GM23338 (cell line): ENCODE measurements at regions not wholly inside any gene's neighbourhood (a gene's known extent, or its start where the extent isn't known, plus 50 kb on each side); places are given as distances from the start of the nearest gene placed in this dataset.

ENCODE experiments used
- ATAC-seq: fragments of 200-7000 bp; cut with Tn5 transposase; 3 replicates; pipeline ENCODE4 v1.9.1; 2020
- DNase-seq: peaks from one replicate; pipeline ENCODE4 v3.0.0-alpha.2; 2015; ENCODE audit warnings: low spot score
- H2AFZ ChIP-seq: fragments of 200-600 bp; sonication (generic); 2 replicates; pipeline ENCODE4 v1.8.0; 2016; ENCODE audit warnings: antibody characterized with exemption, mild to moderate bottlenecking, moderate library complexity
- H3F3A ChIP-seq: fragments of 200-600 bp; sonication (generic); replicated peaks from 2 replicates; pipeline ENCODE4 v1.8.0; 2017; ENCODE audit warnings: antibody characterized with exemption, mixed run types, low read depth
- H3K27ac ChIP-seq: fragments of 200-600 bp; sonication (generic); 2 replicates; pipeline ENCODE4 v1.6.1; 2016; ENCODE audit warnings: low read depth
- H3K27me3 ChIP-seq: fragments of 200-600 bp; sonication (generic); 2 replicates; pipeline ENCODE4 v1.8.0; 2016; ENCODE audit warnings: mild to moderate bottlenecking, mixed run types, moderate library complexity; ENCODE audit not compliant: insufficient read depth
- H3K36me3 ChIP-seq: fragments of 200-600 bp; sonication (generic); 2 replicates; pipeline ENCODE4 v1.8.0; 2016; ENCODE audit warnings: mild to moderate bottlenecking; ENCODE audit not compliant: insufficient read depth
- H3K4me1 ChIP-seq: fragments of 200-600 bp; sonication (generic); 2 replicates; pipeline ENCODE4 v1.8.0; 2016; ENCODE audit warnings: mild to moderate bottlenecking, moderate library complexity; ENCODE audit not compliant: insufficient read depth
- H3K4me2 ChIP-seq: fragments of 200-600 bp; sonication (generic); 2 replicates; pipeline ENCODE4 v1.7.1; 2017; ENCODE audit warnings: mixed run types
- H3K4me3 ChIP-seq: fragments of 200-600 bp; sonication (generic); 2 replicates; pipeline ENCODE4 v1.6.1; 2016; ENCODE audit warnings: mixed run types
- H3K79me2 ChIP-seq: fragments of 200-600 bp; sonication (generic); replicated peaks from 2 replicates; pipeline ENCODE4 v1.8.0; 2017; ENCODE audit warnings: mild to moderate bottlenecking; ENCODE audit not compliant: insufficient read depth
- H3K9me2 ChIP-seq: fragments of 200-600 bp; sonication (generic); 2 replicates; pipeline ENCODE4 v1.8.0; 2017; ENCODE audit not compliant: insufficient read depth
- H4K20me1 ChIP-seq: fragments of 200-600 bp; sonication (generic); replicated peaks from 2 replicates; pipeline ENCODE4 v1.8.0; 2017; ENCODE audit warnings: mild to moderate bottlenecking; ENCODE audit not compliant: insufficient read depth
- H3K27ac Mint-ChIP-seq: 2 replicates; pipeline ENCODE4 v1.8.0; 2020; ENCODE audit warnings: inconsistent platforms, mild to moderate bottlenecking, moderate library complexity, mixed read lengths
- H3K27me3 Mint-ChIP-seq: 3 replicates; pipeline ENCODE4 v1.8.0; 2022; ENCODE audit warnings: low read depth, mild to moderate bottlenecking, moderate library complexity, mixed read lengths, inconsistent platforms; ENCODE audit not compliant: insufficient read depth, poor library complexity
- H3K36me3 Mint-ChIP-seq: 3 replicates; pipeline ENCODE4 v1.8.0; 2021; ENCODE audit warnings: low read depth, mild to moderate bottlenecking, inconsistent platforms, moderate library complexity, mixed read lengths
- H3K4me1 Mint-ChIP-seq: 3 replicates; pipeline ENCODE4 v1.8.0; 2020; ENCODE audit warnings: mild to moderate bottlenecking, inconsistent platforms, mixed read lengths
- H3K4me3 Mint-ChIP-seq: 3 replicates; pipeline ENCODE4 v1.8.0; 2021; ENCODE audit warnings: moderate library complexity, mild to moderate bottlenecking, inconsistent platforms, mixed read lengths
- H3K9me3 Mint-ChIP-seq: 3 replicates; pipeline ENCODE4 v1.8.0; 2020; ENCODE audit warnings: moderate library complexity, mild to moderate bottlenecking, inconsistent platforms, mixed read lengths
- CREB1 ChIP-seq: fragments of 250-450 bp; sonication (Bioruptor Pico); IDR thresholded peaks from 2 replicates; pipeline ENCODE4 v1.5.0; 2020; ENCODE audit warnings: low read depth, mild to moderate bottlenecking, moderate library complexity
- EZH2 ChIP-seq: fragments of 200-600 bp; sonication (generic); IDR thresholded peaks from one replicate; pipeline ENCODE4 v1.8.0; 2017; ENCODE audit warnings: antibody characterized with exemption, mild to moderate bottlenecking, low read depth; ENCODE audit not compliant: unreplicated experiment
- EZH2phosphoT487 ChIP-seq: fragments of 200-600 bp; sonication (generic); IDR thresholded peaks from one replicate; pipeline ENCODE4 v1.8.1; 2018; ENCODE audit warnings: antibody characterized with exemption; ENCODE audit not compliant: unreplicated experiment
- JUNB ChIP-seq: IDR thresholded peaks from one replicate; pipeline ENCODE4 v1.6.1; 2016; ENCODE audit warnings: antibody characterized with exemption; ENCODE audit not compliant: unreplicated experiment
- POLR2AphosphoS5 ChIP-seq: IDR thresholded peaks from 2 replicates; pipeline ENCODE4 v1.6.1; 2016; ENCODE audit warnings: antibody characterized with exemption, low read depth
- STAT1 ChIP-seq: IDR thresholded peaks from one replicate; pipeline ENCODE4 v1.6.1; 2016; ENCODE audit warnings: antibody characterized with exemption; ENCODE audit not compliant: unreplicated experiment
- ZNF331 ChIP-seq: fragments of 250-450 bp; sonication (Bioruptor Pico); IDR thresholded peaks from 2 replicates; pipeline ENCODE4 v1.5.0; 2020; ENCODE audit warnings: low read depth, mild to moderate bottlenecking, moderate library complexity
- TF ChIP-seq, protein P1 (sequence below): IDR thresholded peaks from 2 replicates; pipeline ENCODE4 v1.6.1; 2016; ENCODE audit warnings: antibody characterized with exemption
- TF ChIP-seq, protein P2 (sequence below), 2 experiments: fragments of 200-600 bp in 1 of 2; sonication (generic) in 1 of 2; conservative IDR thresholded peaks; 2 replicates each; pipeline versions ENCODE4 v1.5.1 to v1.6.1; 2016 to 2017; ENCODE audit warnings: antibody characterized with exemption in 2 of 2, low read depth in 2 of 2, mild to moderate bottlenecking in 2 of 2, moderate library complexity in 1 of 2
- TF ChIP-seq, protein P3 (sequence below): IDR thresholded peaks from one replicate; pipeline ENCODE4 v1.6.1; 2018; ENCODE audit warnings: antibody characterized with exemption; ENCODE audit not compliant: unreplicated experiment

DNA sequence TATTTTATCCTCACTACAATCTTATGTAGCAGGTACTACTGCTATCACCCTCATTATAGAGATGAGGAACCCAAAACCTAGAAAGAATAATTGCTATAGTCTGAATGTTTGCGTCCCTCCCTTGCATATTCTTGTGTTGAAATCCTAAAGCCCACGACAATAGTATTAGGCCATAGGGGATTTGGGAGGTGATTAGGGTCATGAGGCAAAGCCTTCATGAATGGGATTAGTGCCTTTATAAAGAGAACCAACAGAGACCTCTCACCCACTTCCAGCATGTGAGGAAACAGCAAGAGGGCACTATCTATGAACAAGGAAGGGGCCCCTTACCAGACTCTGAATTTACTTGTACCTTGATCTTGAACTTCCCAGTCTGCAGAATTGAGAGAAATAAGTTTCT lies 500.3 kb upstream of the FAM98A start:
- no peaks in the 10 kb centered on the region for H3K79me2 ChIP-seq
- H3K4me2 ChIP-seq = no peak overlapping the region
- no peaks in the 10 kb centered on the region for H3K27me3 ChIP-seq
- Mint-ChIP-seq H3K4me3 (no peak overlapping the region), H3K9me3 (no peaks in the 10 kb centered on the region; the same call in 2 of the 3 replicates), H3K36me3 (no peaks in the 10 kb centered on the region), H3K27me3 (no peaks in the 10 kb centered on the region), H3K27ac (no peak overlapping the region), H3K4me1 (no peaks in the 10 kb centered on the region)
- H3F3A ChIP-seq = no peaks in the 10 kb centered on the region
- no peaks in the 10 kb centered on the region for H3K9me2 ChIP-seq
- TF ChIP-seq POLR2AphosphoS5 (no peak), EZH2 (no peak), CREB1 (CRISPR knock-in tag) (no peak), JUNB (no peak), EZH2phosphoT487 (no peak)
- TF ChIP-seq, protein P1, sequence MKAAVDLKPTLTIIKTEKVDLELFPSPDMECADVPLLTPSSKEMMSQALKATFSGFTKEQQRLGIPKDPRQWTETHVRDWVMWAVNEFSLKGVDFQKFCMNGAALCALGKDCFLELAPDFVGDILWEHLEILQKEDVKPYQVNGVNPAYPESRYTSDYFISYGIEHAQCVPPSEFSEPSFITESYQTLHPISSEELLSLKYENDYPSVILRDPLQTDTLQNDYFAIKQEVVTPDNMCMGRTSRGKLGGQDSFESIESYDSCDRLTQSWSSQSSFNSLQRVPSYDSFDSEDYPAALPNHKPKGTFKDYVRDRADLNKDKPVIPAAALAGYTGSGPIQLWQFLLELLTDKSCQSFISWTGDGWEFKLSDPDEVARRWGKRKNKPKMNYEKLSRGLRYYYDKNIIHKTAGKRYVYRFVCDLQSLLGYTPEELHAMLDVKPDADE = no peak
- TF ChIP-seq, protein P2, sequence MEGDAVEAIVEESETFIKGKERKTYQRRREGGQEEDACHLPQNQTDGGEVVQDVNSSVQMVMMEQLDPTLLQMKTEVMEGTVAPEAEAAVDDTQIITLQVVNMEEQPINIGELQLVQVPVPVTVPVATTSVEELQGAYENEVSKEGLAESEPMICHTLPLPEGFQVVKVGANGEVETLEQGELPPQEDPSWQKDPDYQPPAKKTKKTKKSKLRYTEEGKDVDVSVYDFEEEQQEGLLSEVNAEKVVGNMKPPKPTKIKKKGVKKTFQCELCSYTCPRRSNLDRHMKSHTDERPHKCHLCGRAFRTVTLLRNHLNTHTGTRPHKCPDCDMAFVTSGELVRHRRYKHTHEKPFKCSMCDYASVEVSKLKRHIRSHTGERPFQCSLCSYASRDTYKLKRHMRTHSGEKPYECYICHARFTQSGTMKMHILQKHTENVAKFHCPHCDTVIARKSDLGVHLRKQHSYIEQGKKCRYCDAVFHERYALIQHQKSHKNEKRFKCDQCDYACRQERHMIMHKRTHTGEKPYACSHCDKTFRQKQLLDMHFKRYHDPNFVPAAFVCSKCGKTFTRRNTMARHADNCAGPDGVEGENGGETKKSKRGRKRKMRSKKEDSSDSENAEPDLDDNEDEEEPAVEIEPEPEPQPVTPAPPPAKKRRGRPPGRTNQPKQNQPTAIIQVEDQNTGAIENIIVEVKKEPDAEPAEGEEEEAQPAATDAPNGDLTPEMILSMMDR (conservative IDR thresholded peaks at IDR 0.05; ENCODE audit: low read depth in 2 of 2) = no peak
- TF ChIP-seq, protein P3, sequence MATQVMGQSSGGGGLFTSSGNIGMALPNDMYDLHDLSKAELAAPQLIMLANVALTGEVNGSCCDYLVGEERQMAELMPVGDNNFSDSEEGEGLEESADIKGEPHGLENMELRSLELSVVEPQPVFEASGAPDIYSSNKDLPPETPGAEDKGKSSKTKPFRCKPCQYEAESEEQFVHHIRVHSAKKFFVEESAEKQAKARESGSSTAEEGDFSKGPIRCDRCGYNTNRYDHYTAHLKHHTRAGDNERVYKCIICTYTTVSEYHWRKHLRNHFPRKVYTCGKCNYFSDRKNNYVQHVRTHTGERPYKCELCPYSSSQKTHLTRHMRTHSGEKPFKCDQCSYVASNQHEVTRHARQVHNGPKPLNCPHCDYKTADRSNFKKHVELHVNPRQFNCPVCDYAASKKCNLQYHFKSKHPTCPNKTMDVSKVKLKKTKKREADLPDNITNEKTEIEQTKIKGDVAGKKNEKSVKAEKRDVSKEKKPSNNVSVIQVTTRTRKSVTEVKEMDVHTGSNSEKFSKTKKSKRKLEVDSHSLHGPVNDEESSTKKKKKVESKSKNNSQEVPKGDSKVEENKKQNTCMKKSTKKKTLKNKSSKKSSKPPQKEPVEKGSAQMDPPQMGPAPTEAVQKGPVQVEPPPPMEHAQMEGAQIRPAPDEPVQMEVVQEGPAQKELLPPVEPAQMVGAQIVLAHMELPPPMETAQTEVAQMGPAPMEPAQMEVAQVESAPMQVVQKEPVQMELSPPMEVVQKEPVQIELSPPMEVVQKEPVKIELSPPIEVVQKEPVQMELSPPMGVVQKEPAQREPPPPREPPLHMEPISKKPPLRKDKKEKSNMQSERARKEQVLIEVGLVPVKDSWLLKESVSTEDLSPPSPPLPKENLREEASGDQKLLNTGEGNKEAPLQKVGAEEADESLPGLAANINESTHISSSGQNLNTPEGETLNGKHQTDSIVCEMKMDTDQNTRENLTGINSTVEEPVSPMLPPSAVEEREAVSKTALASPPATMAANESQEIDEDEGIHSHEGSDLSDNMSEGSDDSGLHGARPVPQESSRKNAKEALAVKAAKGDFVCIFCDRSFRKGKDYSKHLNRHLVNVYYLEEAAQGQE = no peak
- H3K4me3 ChIP-seq = no peak overlapping the region
- no peak overlapping the region for H2AFZ ChIP-seq
- H3K27ac ChIP-seq = no peak overlapping the region
- no peak for DNase-seq
- H4K20me1 ChIP-seq = no peaks in the 10 kb centered on the region
- no peaks in the 10 kb centered on the region for H3K36me3 ChIP-seq
- no peak for ATAC-seq
- no peaks in the 10 kb centered on the region for H3K4me1 ChIP-seq

DNA sequence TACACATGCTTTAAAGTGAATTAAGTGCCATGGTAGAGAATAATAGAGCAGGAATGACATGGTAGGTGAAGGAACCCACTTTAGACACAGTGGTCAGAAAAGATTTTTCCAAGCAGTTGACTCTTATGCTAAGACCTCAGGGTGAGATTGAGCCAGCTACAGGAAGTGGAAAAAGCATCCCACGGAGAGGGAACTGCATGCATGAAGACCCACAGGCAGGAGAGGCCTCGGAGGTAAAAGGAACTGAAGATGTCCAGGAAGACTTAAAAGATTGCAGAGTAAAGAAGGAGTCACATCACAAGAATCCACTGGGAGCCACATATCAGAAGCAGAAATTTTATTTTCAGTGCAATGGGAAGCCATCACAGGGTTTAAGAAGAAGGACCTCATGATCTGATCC lies 499.2 kb upstream of the FAM98A start:
- no peaks in the 10 kb centered on the region for H3K4me1 ChIP-seq
- no peak for ATAC-seq
- H3K9me2 ChIP-seq = no peaks in the 10 kb centered on the region
- H3K4me3 ChIP-seq = no peak overlapping the region
- TF ChIP-seq, protein P2 (conservative IDR thresholded peaks at IDR 0.05; ENCODE audit: low read depth in 2 of 2) = no peak
- TF ChIP-seq POLR2AphosphoS5 = no peak
- no peak for TF ChIP-seq STAT1
- no peak for TF ChIP-seq ZNF331 (CRISPR knock-in tag)
- TF ChIP-seq CREB1 (CRISPR knock-in tag) = no peak
- H4K20me1 ChIP-seq = no peaks in the 10 kb centered on the region
- H3K36me3 ChIP-seq = no peaks in the 10 kb centered on the region
- no peak overlapping the region for H3K4me2 ChIP-seq
- H3F3A ChIP-seq = no peaks in the 10 kb centered on the region
- Mint-ChIP-seq H3K4me1 (no peaks in the 10 kb centered on the region), H3K4me3 (no peak overlapping the region), H3K36me3 (no peaks in the 10 kb centered on the region), H3K27me3 (no peaks in the 10 kb centered on the region), H3K9me3 (no peaks in the 10 kb centered on the region; the same call in 2 of the 3 replicates), H3K27ac (no peak overlapping the region; the same call in 1 of the 2 replicates)
- H3K27ac ChIP-seq = no peak overlapping the region
- no peaks in the 10 kb centered on the region for H3K27me3 ChIP-seq
- H3K79me2 ChIP-seq = no peaks in the 10 kb centered on the region
- no peak for DNase-seq
- H2AFZ ChIP-seq = no peak overlapping the region
